H1 (cell line): ENCODE measurements at regions not wholly inside any gene's neighbourhood (a gene's known extent, or its start where the extent isn't known, plus 50 kb on each side); places are given as distances from the start of the nearest gene placed in this dataset.

Source experiments
- CTCF ChIA-PET: fragments of 300-600 bp; sonication (Branson Sonifier 250); formaldehyde crosslinking; loops from one replicate; lab custom pipeline; 2021; ENCODE audit not compliant: partially characterized antibody; lab: Charles Lee
- POLR2A ChIA-PET: fragments of 300-600 bp; sonication (Branson Sonifier 250); formaldehyde crosslinking; loops from one replicate; lab custom pipeline; 2021; ENCODE audit warnings: inconsistent platforms; ENCODE audit not compliant: partially characterized antibody; lab: Charles Lee
- DNase-seq, 2 experiments: peaks; one replicate each; pipeline versions ENCODE4 v3.0.0 to v3.0.0-alpha.2; 2010 to 2022; ENCODE audit warnings: low spot score in 2 of 2, low read depth in 1 of 2, mixed read lengths in 1 of 2
- FAIRE-seq: peaks from 2 replicates; lab custom pipeline; 2011; peaks lifted over from hg19 to GRCh38; lab: Jason Lieb, UNC
- H2AFZ ChIP-seq: 2 replicates; pipeline ENCODE4 v1.8.1; 2012; ENCODE audit warnings: low read length, inconsistent platforms
- H2AK5ac ChIP-seq: 2 replicates; pipeline ENCODE4 v1.6.1; 2013; ENCODE audit warnings: low read depth, low read length
- H2BK120ac ChIP-seq: replicated peaks from 2 replicates; pipeline ENCODE3; 2013; ENCODE audit warnings: low read depth, low read length, inconsistent platforms
- H2BK12ac ChIP-seq: 2 replicates; pipeline ENCODE4 v1.6.1; 2013; ENCODE audit warnings: low read depth, low read length
- H2BK15ac ChIP-seq: 2 replicates; pipeline ENCODE4 v1.6.1; 2013; ENCODE audit warnings: low read length
- H2BK20ac ChIP-seq: 2 replicates; pipeline ENCODE4 v1.6.1; 2013; ENCODE audit warnings: low read length
- H2BK5ac ChIP-seq: 2 replicates; pipeline ENCODE4 v1.6.1; 2013; ENCODE audit warnings: low read depth, low read length
- H3K14ac ChIP-seq: 2 replicates; pipeline ENCODE4 v1.6.1; 2013; ENCODE audit warnings: inconsistent platforms; ENCODE audit not compliant: insufficient read length
- H3K18ac ChIP-seq: 2 replicates; pipeline ENCODE4 v1.6.1; 2013; ENCODE audit warnings: low read length; ENCODE audit errors: extremely low read depth
- H3K23ac ChIP-seq: 2 replicates; pipeline ENCODE4 v1.6.1; 2013; ENCODE audit warnings: inconsistent platforms; ENCODE audit not compliant: insufficient read length
- H3K23me2 ChIP-seq: 2 replicates; pipeline ENCODE4 v1.6.1; 2013; ENCODE audit warnings: low read depth, low read length
- H3K27ac ChIP-seq: 2 replicates; pipeline ENCODE4 v1.6.1; 2011; ENCODE audit warnings: low read depth, low read length, inconsistent platforms
- H3K27me3 ChIP-seq, 4 experiments: replicated peaks in 1 of 4; 1 replicate in 1 of 4; 2 replicates in 3 of 4; pipeline versions ENCODE4 v1.6.1 to v1.8.1; 2011 to 2013; ENCODE audit warnings: low read length in 3 of 4, mild to moderate bottlenecking in 3 of 4, inconsistent platforms in 2 of 4, mixed read lengths in 2 of 4, moderate library complexity in 1 of 4; ENCODE audit not compliant: control insufficient read depth in 3 of 4, insufficient read depth in 3 of 4; ENCODE audit errors: extremely low read depth in 1 of 4
- H3K36me3 ChIP-seq, 4 experiments: 2 replicates each; pipeline versions ENCODE4 v1.6.1 to v1.8.1; 2011 to 2013; ENCODE audit warnings: mild to moderate bottlenecking in 4 of 4, low read length in 3 of 4, moderate library complexity in 2 of 4, control low read depth in 1 of 4, inconsistent platforms in 1 of 4; ENCODE audit not compliant: insufficient read depth in 4 of 4, control insufficient read depth in 2 of 4
- H3K4ac ChIP-seq: replicated peaks from 2 replicates; pipeline ENCODE3; 2013; ENCODE audit warnings: low read length, low read depth, mixed read lengths, inconsistent platforms; ENCODE audit not compliant: insufficient read length
- H3K4me1 ChIP-seq, 4 experiments: replicated peaks in 1 of 4; 1 replicate in 1 of 4; 2 replicates in 3 of 4; pipeline versions ENCODE4 v1.6.1 to v1.8.1; 2011 to 2013; ENCODE audit warnings: low read length in 3 of 4, inconsistent platforms in 2 of 4, mixed read lengths in 1 of 4; ENCODE audit not compliant: insufficient read depth in 4 of 4, control insufficient read depth in 3 of 4
- H3K4me2 ChIP-seq, 2 experiments: 2 replicates each; pipeline versions ENCODE4 v1.6.1 to v1.8.1; 2011 to 2013; ENCODE audit warnings: low read depth in 2 of 2, low read length in 2 of 2, control low read depth in 1 of 2, inconsistent platforms in 1 of 2, mild to moderate bottlenecking in 1 of 2; ENCODE audit not compliant: insufficient read depth in 1 of 2
- H3K4me3 ChIP-seq, 4 experiments: fragments of 200-600, 300-600 bp in 1 of 4; sonication (generic), shearing (Covaris generic), sonication (Bioruptor Twin) in 1 of 4; 2 replicates each; pipeline versions ENCODE4 v1.5.1 to v1.8.1; 2011 to 2016; ENCODE audit warnings: low read length in 4 of 4, low read depth in 3 of 4, control low read depth in 2 of 4, inconsistent platforms in 2 of 4, mild to moderate bottlenecking in 2 of 4, mixed read lengths in 1 of 4, moderate library complexity in 1 of 4; ENCODE audit not compliant: insufficient read depth in 2 of 4; ENCODE audit errors: extremely low read depth in 1 of 4
- H3K56ac ChIP-seq: replicated peaks from 2 replicates; pipeline ENCODE3; 2013; ENCODE audit warnings: low read depth, mild to moderate bottlenecking, mixed read lengths, low read length, inconsistent platforms; ENCODE audit not compliant: insufficient read length
- H3K79me1 ChIP-seq: 2 replicates; pipeline ENCODE4 v1.6.1; 2013; ENCODE audit warnings: low read depth, low read length, control low read depth
- H3K79me2 ChIP-seq, 2 experiments: 2 replicates each; pipeline versions ENCODE4 v1.6.1 to v1.8.1; 2012 to 2013; ENCODE audit warnings: low read length in 2 of 2, mild to moderate bottlenecking in 2 of 2, inconsistent platforms in 1 of 2; ENCODE audit not compliant: insufficient read depth in 2 of 2, control insufficient read depth in 1 of 2
- H3K9ac ChIP-seq, 4 experiments: replicated peaks in 1 of 4; 1 replicate in 1 of 4; 2 replicates in 3 of 4; pipeline versions ENCODE4 v1.6.1 to v1.8.1; 2011 to 2013; ENCODE audit warnings: low read depth in 3 of 4, low read length in 3 of 4, control low read depth in 2 of 4, mild to moderate bottlenecking in 2 of 4, moderate library complexity in 2 of 4, inconsistent platforms in 1 of 4; ENCODE audit errors: extremely low read depth in 1 of 4
- H3K9me3 ChIP-seq, 2 experiments: 2 replicates each; pipeline versions ENCODE4 v1.6.1 to v1.8.1; 2012 to 2013; ENCODE audit warnings: mild to moderate bottlenecking in 2 of 2, moderate library complexity in 2 of 2, control low read depth in 1 of 2, inconsistent platforms in 1 of 2, low read depth in 1 of 2, low read length in 1 of 2, mixed read lengths in 1 of 2; ENCODE audit not compliant: insufficient read depth in 2 of 2
- H4K20me1 ChIP-seq, 2 experiments: replicated peaks in 1 of 2; 2 replicates each; pipeline versions ENCODE3 to v1.8.1; 2011 to 2013; ENCODE audit warnings: inconsistent platforms in 2 of 2, low read length in 2 of 2, mild to moderate bottlenecking in 1 of 2; ENCODE audit not compliant: insufficient read depth in 2 of 2, control insufficient read depth in 1 of 2
- H4K5ac ChIP-seq: 2 replicates; pipeline ENCODE4 v1.6.1; 2013; ENCODE audit warnings: low read length, low read depth, mixed read lengths, inconsistent platforms; ENCODE audit not compliant: insufficient read length
- H4K8ac ChIP-seq: 2 replicates; pipeline ENCODE4 v1.8.0; 2013; ENCODE audit warnings: mild to moderate bottlenecking, moderate library complexity, low read length, inconsistent platforms; ENCODE audit not compliant: insufficient read depth; ENCODE audit errors: extremely low read depth
- H4K91ac ChIP-seq: replicated peaks from 2 replicates; pipeline ENCODE3; 2013; ENCODE audit warnings: low read length, mixed read lengths, inconsistent platforms; ENCODE audit not compliant: insufficient read length
- CREB1 ChIP-seq: IDR thresholded peaks from 2 replicates; pipeline ENCODE4 v1.6.1; 2012; ENCODE audit warnings: inconsistent platforms
- FOSL1 ChIP-seq: IDR thresholded peaks from 2 replicates; pipeline ENCODE4 v1.6.1; 2011; ENCODE audit warnings: mild to moderate bottlenecking, low read depth, low read length, moderate library complexity; ENCODE audit not compliant: insufficient read depth
- KDM4A ChIP-seq: IDR thresholded peaks from one replicate; pipeline ENCODE4 v1.7.1; 2012; ENCODE audit warnings: low read depth, mild to moderate bottlenecking, moderate library complexity, low read length, inconsistent platforms; ENCODE audit not compliant: severe bottlenecking
- NRF1 ChIP-seq: IDR thresholded peaks from 2 replicates; pipeline ENCODE4 v1.6.1; 2011; ENCODE audit warnings: mild to moderate bottlenecking, low read depth, low read length, improper control_type of control experiment
- POLR2A ChIP-seq, 2 experiments: IDR thresholded peaks; 1 replicate in 1 of 2; 2 replicates in 1 of 2; pipeline ENCODE4 v1.6.1; 2011; ENCODE audit warnings: low read depth in 2 of 2, low read length in 2 of 2, mild to moderate bottlenecking in 2 of 2; ENCODE audit errors: control extremely low read depth in 1 of 2
- POLR2AphosphoS5 ChIP-seq: IDR thresholded peaks from 2 replicates; pipeline ENCODE4 v1.6.1; 2011; ENCODE audit warnings: low read depth, low read length
- RBBP5 ChIP-seq: IDR thresholded peaks from 2 replicates; pipeline ENCODE4 v1.7.1; 2012; ENCODE audit warnings: low read depth, mild to moderate bottlenecking, inconsistent platforms, low read length, moderate library complexity, borderline replicate concordance
- RFX5 ChIP-seq: IDR thresholded peaks from 2 replicates; pipeline ENCODE4 v1.6.1; 2011; ENCODE audit warnings: low read depth, low read length, improper control_type of control experiment, borderline replicate concordance
- RNF2 ChIP-seq: fragments of 200-900, 300-1000 bp; sonication (generic); IDR thresholded peaks from 2 replicates; pipeline ENCODE4 v1.7.1; 2016; ENCODE audit warnings: borderline replicate concordance, low read depth, mild to moderate bottlenecking, antibody characterized with exemption, low read length; ENCODE audit not compliant: poor library complexity, severe bottlenecking; ENCODE audit errors: missing control alignments
- SP1 ChIP-seq: IDR thresholded peaks from 2 replicates; pipeline ENCODE4 v1.6.1; 2011; ENCODE audit warnings: low read depth, low read length
- TAF1 ChIP-seq: IDR thresholded peaks from 2 replicates; pipeline ENCODE4 v1.6.1; 2011; ENCODE audit warnings: mild to moderate bottlenecking, low read depth, low read length
- TEAD4 ChIP-seq: IDR thresholded peaks from 2 replicates; pipeline ENCODE4 v1.6.1; 2012; ENCODE audit warnings: low read depth, low read length, inconsistent platforms, mixed read lengths
- ZNF274 ChIP-seq: IDR thresholded peaks from 2 replicates; pipeline ENCODE4 v1.7.0; 2012; ENCODE audit warnings: low read length, borderline replicate concordance; ENCODE audit errors: extremely low read depth
- WGBS, 2 experiments: shearing (Covaris generic) in 1 of 2; methylation state at CpG; one replicate each; pipeline versions ENCODE4 v1.1.6 to v1.1.7; 2013 to 2015; ENCODE audit warnings: low lambda C conversion rate in 2 of 2, mixed read lengths in 2 of 2, inconsistent platforms in 1 of 2, low coverage in 1 of 2, missing lambda C conversion rate in 1 of 2; ENCODE audit not compliant: insufficient replicate concordance in 2 of 2, insufficient coverage in 1 of 2, insufficient read length in 1 of 2; ENCODE audit errors: extremely low coverage in 1 of 2, missing lambda C conversion rate in 1 of 2; 5-methylcytosine and 5-hydroxymethylcytosine counted together
- TF ChIP-seq, protein P1 (sequence below): IDR thresholded peaks from 2 replicates; pipeline ENCODE4 v1.6.1; 2012; ENCODE audit warnings: low read length, inconsistent platforms

DNA sequence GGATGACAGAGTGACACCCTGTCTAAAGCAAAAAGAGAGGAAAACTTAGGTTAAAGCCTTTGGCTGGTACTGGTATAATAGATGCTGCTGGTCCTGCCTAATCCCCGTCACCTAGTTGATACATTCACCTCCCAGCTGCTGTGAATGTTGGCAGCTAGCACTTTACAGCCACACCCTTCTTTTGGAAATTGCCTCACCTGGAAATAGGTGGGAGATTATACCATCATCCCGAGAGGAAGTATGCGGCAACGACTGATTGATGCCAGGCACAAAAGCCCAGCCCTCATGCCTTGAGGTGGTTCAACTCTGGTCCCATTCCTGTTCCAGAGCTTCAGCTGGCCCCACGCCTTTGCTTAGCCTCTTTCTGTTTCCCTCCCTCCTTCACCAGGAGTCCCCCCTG, 53.2 kb upstream of the SIAH1 start:
- Histone ChIP-seq H3K9me3 (no peaks in the 10 kb centered on the region), H3K23ac (no peak overlapping the region), H3K4me1 (no peaks in the 10 kb centered on the region; a peak in 2 of 7 replicates), H3K4ac (no peak overlapping the region), H4K91ac (no peak overlapping the region), H4K8ac (no peak overlapping the region; the same call in 1 of the 2 replicates), H3K4me2 (no peak overlapping the region), H3K27me3 (no peaks in the 10 kb centered on the region), H3K56ac (no peak overlapping the region), H2AFZ (no peak overlapping the region; the same call in 1 of the 2 replicates), H4K5ac (no peak overlapping the region), H3K36me3 (no peaks in the 10 kb centered on the region), H2BK15ac (no peak overlapping the region), H2BK5ac (no peak overlapping the region), H2BK20ac (no peak overlapping the region), H3K27ac (no peak overlapping the region), H3K18ac (no peak overlapping the region; the same call in 1 of the 2 replicates), H2BK120ac (no peak overlapping the region), H2BK12ac (no peak overlapping the region), H3K79me2 (no peaks in the 10 kb centered on the region), H2AK5ac (no peak overlapping the region), H3K14ac (no peak overlapping the region), H4K20me1 (no peaks in the 10 kb centered on the region), H3K23me2 (no peaks in the 10 kb centered on the region), H3K9ac (no peak overlapping the region), H3K79me1 (no peaks in the 10 kb centered on the region), H3K4me3 (no peak overlapping the region)
- ChIA-PET POLR2A (interaction anchor here (2.5 kb wide), 1 partner anchor 53 kb away, joined by 6 read pairs; the partner anchor contains the start of gene SIAH1), CTCF (interaction anchor here (1.1 kb wide), 1 partner anchor 85 kb away, joined by 3 read pairs; no protein-coding TSS in a partner anchor)
- WGBS, 2 experiments = 91% methylated on average over 5 of the region's 5 CpGs; no CpG with 5 or more reads in 1 of the 2 experiments
- FAIRE-seq (no peak), DNase-seq (no peak)
- TF ChIP-seq TEAD4 (no peak), CREB1 (no peak), POLR2A (IDR thresholded peaks at IDR 0.05; ENCODE audit: control extremely low read depth in 1 of 2, low read depth in 2 of 2, low read length in 2 of 2) (no peak), RFX5 (no peak), FOSL1 (no peak), RBBP5 (no peak), RNF2 (no peak), KDM4A (no peak), SP1 (no peak), NRF1 (no peak), TAF1 (no peak), POLR2AphosphoS5 (no peak), ZNF274 (no peak)
- TF ChIP-seq, protein P1, sequence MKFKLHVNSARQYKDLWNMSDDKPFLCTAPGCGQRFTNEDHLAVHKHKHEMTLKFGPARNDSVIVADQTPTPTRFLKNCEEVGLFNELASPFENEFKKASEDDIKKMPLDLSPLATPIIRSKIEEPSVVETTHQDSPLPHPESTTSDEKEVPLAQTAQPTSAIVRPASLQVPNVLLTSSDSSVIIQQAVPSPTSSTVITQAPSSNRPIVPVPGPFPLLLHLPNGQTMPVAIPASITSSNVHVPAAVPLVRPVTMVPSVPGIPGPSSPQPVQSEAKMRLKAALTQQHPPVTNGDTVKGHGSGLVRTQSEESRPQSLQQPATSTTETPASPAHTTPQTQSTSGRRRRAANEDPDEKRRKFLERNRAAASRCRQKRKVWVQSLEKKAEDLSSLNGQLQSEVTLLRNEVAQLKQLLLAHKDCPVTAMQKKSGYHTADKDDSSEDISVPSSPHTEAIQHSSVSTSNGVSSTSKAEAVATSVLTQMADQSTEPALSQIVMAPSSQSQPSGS = no peak
